ENCODE measurements at regions not wholly inside any gene's neighbourhood (a gene's known extent, or its start where the extent isn't known, plus 50 kb on each side); places are given as distances from the start of the nearest gene placed in this dataset.

GRCh38 chr4:57501720-57502119 is 391.5 kb upstream of the IGFBP7 start:
- TF ChIP-seq CTCF (IDR thresholded peaks at IDR 0.05) (no peak), POLR2AphosphoS5 (IDR thresholded peaks at IDR 0.05) (no peak), EP300 (IDR thresholded peaks at IDR 0.05; ENCODE audit: low read depth) (no peak)

Data from transverse colon (tissue), 4 donors.